ENCODE measurements at regions not wholly inside any gene's neighbourhood (a gene's known extent, or its start where the extent isn't known, plus 50 kb on each side); places are given as distances from the start of the nearest gene placed in this dataset.

- TF ChIP-seq POLR2A (IDR thresholded peaks at IDR 0.05): no peak
- no peak for TF ChIP-seq CTCF (IDR thresholded peaks at IDR 0.05)
Observed at GRCh38 chr2:129827311-129828090, 152.0 kb upstream of the RAB6C start.
